Osteocyte (in vitro differentiated cells): ENCODE measurements at regions not wholly inside any gene's neighbourhood (a gene's known extent, or its start where the extent isn't known, plus 50 kb on each side); places are given as distances from the start of the nearest gene placed in this dataset.

Experiments
- DNase-seq: peaks from one replicate; pipeline ENCODE4 v3.0.0; 2021; ENCODE audit warnings: mixed read lengths; ENCODE audit not compliant: unreplicated experiment; ENCODE audit errors: extremely low spot score
- H3K27ac Mint-ChIP-seq: one replicate; pipeline ENCODE4 v1.8.0; 2021; ENCODE audit warnings: mild to moderate bottlenecking, mixed read lengths; ENCODE audit not compliant: unreplicated experiment
- H3K27me3 Mint-ChIP-seq: one replicate; pipeline ENCODE4 v1.8.0; 2021; ENCODE audit warnings: mixed read lengths; ENCODE audit not compliant: unreplicated experiment
- H3K36me3 Mint-ChIP-seq: one replicate; pipeline ENCODE4 v1.8.0; 2021; ENCODE audit warnings: mixed read lengths; ENCODE audit not compliant: unreplicated experiment
- H3K4me1 Mint-ChIP-seq: one replicate; pipeline ENCODE4 v1.8.0; 2021; ENCODE audit warnings: mixed read lengths; ENCODE audit not compliant: unreplicated experiment
- H3K4me3 Mint-ChIP-seq: one replicate; pipeline ENCODE4 v1.8.0; 2021; ENCODE audit warnings: mild to moderate bottlenecking, moderate library complexity, mixed read lengths; ENCODE audit not compliant: unreplicated experiment
- H3K9me3 Mint-ChIP-seq: one replicate; pipeline ENCODE4 v1.8.0; 2021; ENCODE audit warnings: mixed read lengths; ENCODE audit not compliant: unreplicated experiment
- CTCF ChIP-seq: fragments of 200-600 bp; sonication (generic); IDR thresholded peaks from 2 replicates; pipeline ENCODE4 v1.5.0; 2021; ENCODE audit warnings: antibody characterized with exemption, mild to moderate bottlenecking, moderate library complexity

DNA sequence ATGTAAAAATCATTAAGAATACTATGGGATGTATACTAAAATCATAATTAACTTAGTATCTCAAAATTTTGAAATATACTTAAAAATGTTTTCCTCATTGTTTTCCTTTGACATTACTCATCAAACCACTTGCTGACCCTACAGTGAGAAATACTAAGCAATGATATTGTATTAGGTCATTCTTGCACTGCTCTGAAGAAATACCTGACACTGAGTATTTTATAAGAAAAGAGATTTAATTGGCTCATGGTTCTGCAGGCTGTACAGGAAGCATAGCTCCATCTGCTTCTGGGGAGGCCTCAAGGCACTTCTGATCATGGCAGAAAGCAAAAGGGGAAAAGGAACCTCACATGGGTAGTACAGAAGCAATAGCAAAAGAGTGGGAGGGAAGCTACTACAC lies 950.9 kb upstream of the CHORDC1 start:
- Mint-ChIP-seq H3K36me3 (no peaks in the 10 kb centered on the region), H3K9me3 (peaks cover 9% of the 10 kb centered on the region), H3K4me3 (no peak overlapping the region), H3K27me3 (no peaks in the 10 kb centered on the region), H3K27ac (no peak overlapping the region), H3K4me1 (peaks cover 4% of the 10 kb centered on the region)
- no peak for DNase-seq
- TF ChIP-seq CTCF, result no peak

GRCh38 chr11:91170711-91171110 lies 947.9 kb upstream of the CHORDC1 start:
- no peak for DNase-seq
- TF ChIP-seq CTCF, result no peak
- no peak overlapping the region for H3K27ac Mint-ChIP-seq
- no peak overlapping the region for H3K4me3 Mint-ChIP-seq
- H3K36me3 Mint-ChIP-seq, result no peaks in the 10 kb centered on the region
- peaks cover 2% of the 10 kb centered on the region for H3K4me1 Mint-ChIP-seq
- H3K27me3 Mint-ChIP-seq, result no peaks in the 10 kb centered on the region
- peaks cover 4% of the 10 kb centered on the region for H3K9me3 Mint-ChIP-seq

DNA sequence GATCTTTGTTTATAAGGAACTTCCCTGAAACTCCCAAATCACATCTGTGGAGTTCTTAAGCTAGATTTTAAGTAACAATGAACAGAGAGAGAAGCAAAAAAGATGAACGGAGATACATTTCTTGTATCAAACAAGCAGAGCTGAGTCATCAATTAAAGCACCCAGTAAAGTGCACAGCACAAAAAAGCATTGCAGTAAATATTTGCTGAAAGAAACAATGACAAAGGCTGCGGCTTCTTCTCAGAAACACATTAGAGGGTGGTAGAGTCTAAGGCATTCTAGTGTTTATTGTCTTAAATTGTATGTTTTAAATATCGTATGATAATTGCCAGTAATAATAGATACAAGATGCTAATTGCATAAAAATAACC lies 941.6 kb upstream of the CHORDC1 start:
- no peak for DNase-seq
- TF ChIP-seq CTCF, result no peak
- H3K36me3 Mint-ChIP-seq, result no peaks in the 10 kb centered on the region
- no peaks in the 10 kb centered on the region for H3K27me3 Mint-ChIP-seq
- peaks cover 17% of the 10 kb centered on the region for H3K4me1 Mint-ChIP-seq
- H3K27ac Mint-ChIP-seq, result peak overlapping the region; percentile 54
- no peak overlapping the region for H3K4me3 Mint-ChIP-seq
- no peaks in the 10 kb centered on the region for H3K9me3 Mint-ChIP-seq

GRCh38 chr11:91163619-91164451 lies 941.0 kb upstream of the CHORDC1 start:
- Mint-ChIP-seq H3K27ac (peak overlapping the region; percentile 54), H3K4me1 (peaks cover 17% of the 10 kb centered on the region), H3K4me3 (no peak overlapping the region), H3K9me3 (no peaks in the 10 kb centered on the region), H3K27me3 (no peaks in the 10 kb centered on the region), H3K36me3 (no peaks in the 10 kb centered on the region)
- no peak for TF ChIP-seq CTCF
- DNase-seq, result no peak

- no peak for TF ChIP-seq CTCF
- no peak for DNase-seq
These were observed 937.8 kb upstream of the CHORDC1 start for GRCh38 chr11:91160661-91161060.

More at GRCh38 chr11:91160661-91161060, 937.8 kb upstream of the CHORDC1 start:
- Mint-ChIP-seq H3K27me3 (no peaks in the 10 kb centered on the region), H3K4me1 (peaks cover 24% of the 10 kb centered on the region), H3K4me3 (no peak overlapping the region), H3K36me3 (no peaks in the 10 kb centered on the region), H3K9me3 (no peaks in the 10 kb centered on the region), H3K27ac (no peak overlapping the region)
